ENCODE measurements at regions not wholly inside any gene's neighbourhood (a gene's known extent, or its start where the extent isn't known, plus 50 kb on each side); places are given as distances from the start of the nearest gene placed in this dataset.

DNA sequence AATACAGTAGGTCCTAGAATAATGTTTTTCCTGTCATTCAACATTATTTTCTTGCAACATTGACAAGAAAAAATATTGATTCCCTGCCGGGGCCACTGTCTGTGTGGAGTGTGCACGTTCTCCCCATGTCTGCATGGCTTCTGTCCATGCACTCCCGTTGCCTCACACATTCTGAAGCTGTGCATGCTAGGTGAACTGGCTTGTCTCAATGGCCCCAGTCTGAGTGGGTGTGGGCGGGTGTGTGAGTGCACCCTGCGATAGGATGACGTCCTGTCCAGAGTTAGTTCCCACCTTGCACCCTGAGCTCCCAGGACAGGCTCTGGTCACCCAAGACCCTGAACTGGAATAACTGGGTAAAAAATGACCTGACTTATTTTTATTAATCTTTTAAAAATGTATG is 186.1 kb downstream of the CAND1 start:
- TF ChIP-seq CTCF (IDR thresholded peaks at IDR 0.05): no peak
- TF ChIP-seq ZFX (IDR thresholded peaks at IDR 0.05; ENCODE audit: borderline replicate concordance): no peak

All from 22Rv1 (cell line).